Mesenchymal stem cell (in vitro differentiated cells and primary cell): ENCODE measurements at regions not wholly inside any gene's neighbourhood (a gene's known extent, or its start where the extent isn't known, plus 50 kb on each side); places are given as distances from the start of the nearest gene placed in this dataset.

Source experiments
- DNase-seq: peaks from one replicate; pipeline ENCODE4 v3.0.0-alpha.2; 2013
- H2AFZ ChIP-seq: one replicate; pipeline ENCODE4 v1.6.1; 2013; ENCODE audit warnings: low read depth, mild to moderate bottlenecking, control low read depth, inconsistent platforms, low read length, moderate library complexity
- H2AK5ac ChIP-seq: 2 replicates; pipeline ENCODE4 v1.6.1; 2013; ENCODE audit warnings: low read length, moderate library complexity, mild to moderate bottlenecking, inconsistent platforms; ENCODE audit not compliant: severe bottlenecking
- H2BK120ac ChIP-seq: one replicate; pipeline ENCODE4 v1.6.1; 2013; ENCODE audit warnings: low read depth, mild to moderate bottlenecking, inconsistent platforms, low read length, moderate library complexity
- H2BK12ac ChIP-seq, 2 experiments: one replicate each; pipeline ENCODE4 v1.6.1; 2013; ENCODE audit warnings: inconsistent platforms in 2 of 2, low read length in 2 of 2, mild to moderate bottlenecking in 2 of 2, moderate library complexity in 2 of 2, control low read depth in 1 of 2
- H2BK15ac ChIP-seq: one replicate; pipeline ENCODE4 v1.6.1; 2013; ENCODE audit warnings: mild to moderate bottlenecking, low read depth, inconsistent platforms; ENCODE audit not compliant: poor library complexity, severe bottlenecking
- H2BK5ac ChIP-seq: 2 replicates; pipeline ENCODE4 v1.6.1; 2013; ENCODE audit warnings: low read depth, mild to moderate bottlenecking, low read length, control low read depth, inconsistent platforms; ENCODE audit not compliant: poor library complexity, severe bottlenecking
- H3K14ac ChIP-seq, 2 experiments: one replicate each; pipeline ENCODE4 v1.6.1; 2013; ENCODE audit warnings: inconsistent platforms in 2 of 2, low read length in 2 of 2, control low read depth in 1 of 2, mild to moderate bottlenecking in 1 of 2, moderate library complexity in 1 of 2
- H3K18ac ChIP-seq, 2 experiments: one replicate each; pipeline ENCODE4 v1.6.1; 2013; ENCODE audit warnings: inconsistent platforms in 2 of 2, low read length in 2 of 2, control low read depth in 1 of 2, low read depth in 1 of 2, mild to moderate bottlenecking in 1 of 2
- H3K23ac ChIP-seq, 2 experiments: one replicate each; pipeline ENCODE4 v1.6.1; 2013; ENCODE audit warnings: inconsistent platforms in 2 of 2, low read length in 2 of 2, mild to moderate bottlenecking in 2 of 2, moderate library complexity in 2 of 2, control low read depth in 1 of 2
- H3K27ac ChIP-seq: 2 replicates; pipeline ENCODE4 v1.5.1; 2013; ENCODE audit warnings: mild to moderate bottlenecking, moderate library complexity, low read length, control low read depth, inconsistent platforms; ENCODE audit not compliant: poor library complexity, severe bottlenecking
- H3K27me3 ChIP-seq, 2 experiments: 2 replicates each; pipeline versions ENCODE4 v1.6.1 to v1.7.0; 2013; ENCODE audit warnings: low read length in 2 of 2, mild to moderate bottlenecking in 2 of 2, moderate library complexity in 2 of 2, control low read depth in 1 of 2, inconsistent platforms in 1 of 2; ENCODE audit not compliant: control insufficient read depth in 1 of 2, insufficient read depth in 1 of 2
- H3K36me3 ChIP-seq, 2 experiments: 2 replicates each; pipeline versions ENCODE4 v1.6.1 to v1.7.0; 2013; ENCODE audit warnings: low read length in 2 of 2, control low read depth in 1 of 2, inconsistent platforms in 1 of 2, low read depth in 1 of 2, mild to moderate bottlenecking in 1 of 2; ENCODE audit not compliant: insufficient read depth in 2 of 2, control insufficient read depth in 1 of 2
- H3K4ac ChIP-seq, 2 experiments: one replicate each; pipeline ENCODE4 v1.6.1; 2013; ENCODE audit warnings: inconsistent platforms in 2 of 2, low read length in 2 of 2, mild to moderate bottlenecking in 2 of 2, moderate library complexity in 2 of 2, control low read depth in 1 of 2, low read depth in 1 of 2
- H3K4me1 ChIP-seq: 2 replicates; pipeline ENCODE4 v1.6.1; 2013; ENCODE audit warnings: low read depth, low read length, control low read depth; ENCODE audit not compliant: control insufficient read depth, insufficient read depth
- H3K4me2 ChIP-seq: 2 replicates; pipeline ENCODE4 v1.6.1; 2013; ENCODE audit warnings: low read length, mild to moderate bottlenecking, inconsistent platforms; ENCODE audit not compliant: poor library complexity, severe bottlenecking
- H3K4me3 ChIP-seq, 2 experiments: 2 replicates each; pipeline versions ENCODE4 v1.5.1 to v1.7.0; 2013; ENCODE audit warnings: low read length in 2 of 2, mild to moderate bottlenecking in 2 of 2, control low read depth in 1 of 2, low read depth in 1 of 2; ENCODE audit not compliant: insufficient read depth in 1 of 2
- H3K79me1 ChIP-seq: replicated peaks from 2 replicates; pipeline ENCODE4 v1.6.1; 2013; ENCODE audit warnings: mild to moderate bottlenecking, control low read depth, low read length, inconsistent platforms; ENCODE audit not compliant: poor library complexity, severe bottlenecking
- H3K9ac ChIP-seq: 2 replicates; pipeline ENCODE4 v1.7.0; 2013; ENCODE audit warnings: mild to moderate bottlenecking, low read length, moderate library complexity
- H3K9me3 ChIP-seq: 2 replicates; pipeline ENCODE4 v1.7.0; 2013; ENCODE audit warnings: mild to moderate bottlenecking, low read length; ENCODE audit not compliant: control insufficient read depth
- H4K8ac ChIP-seq: one replicate; pipeline ENCODE4 v1.6.1; 2013; ENCODE audit warnings: inconsistent platforms, mild to moderate bottlenecking, low read length, moderate library complexity
- H4K91ac ChIP-seq: one replicate; pipeline ENCODE4 v1.6.1; 2013; ENCODE audit warnings: mild to moderate bottlenecking, low read length, inconsistent platforms
- WGBS: methylation state at CpG from one replicate; pipeline ENCODE4 v1.1.7; 2013; ENCODE audit warnings: mixed read lengths; 5-methylcytosine and 5-hydroxymethylcytosine counted together

GRCh38 chr13:63512095-63512494, 2096.4 kb upstream of the PCDH20 start:
- H3K4me2 ChIP-seq: no peak overlapping the region

GRCh38 chr13:63501702-63502101, 2086.1 kb upstream of the PCDH20 start:
- no peaks in the 10 kb centered on the region for H3K79me1 ChIP-seq
- no peak overlapping the region for H3K23ac ChIP-seq
- no peaks in the 10 kb centered on the region for H3K4me1 ChIP-seq
- no peak overlapping the region for H2AFZ ChIP-seq
- no peak for DNase-seq
- no peak overlapping the region for H2AK5ac ChIP-seq
- no peaks in the 10 kb centered on the region for H3K36me3 ChIP-seq
- no peak overlapping the region for H3K4me2 ChIP-seq
- H2BK5ac ChIP-seq: no peak overlapping the region
- no peak overlapping the region for H3K14ac ChIP-seq
- H3K9ac ChIP-seq: no peak overlapping the region
- no peak overlapping the region for H2BK12ac ChIP-seq
- no peak overlapping the region for H2BK120ac ChIP-seq
- 13% methylated on average over 1 of the region's 1 CpG for WGBS
- no peak overlapping the region for H4K91ac ChIP-seq
- H3K4ac ChIP-seq: no peak overlapping the region
- H3K18ac ChIP-seq: no peak overlapping the region
- no peak overlapping the region for H3K27ac ChIP-seq
- H3K27me3 ChIP-seq: no peaks in the 10 kb centered on the region
- no peak overlapping the region for H4K8ac ChIP-seq
- H3K4me3 ChIP-seq: no peak overlapping the region
- H2BK15ac ChIP-seq: no peak overlapping the region
- no peaks in the 10 kb centered on the region for H3K9me3 ChIP-seq

More at GRCh38 chr13:63512095-63512494, 2096.4 kb upstream of the PCDH20 start:
- Histone ChIP-seq H4K8ac (no peak overlapping the region), H3K27ac (no peak overlapping the region), H2BK15ac (no peak overlapping the region), H2BK5ac (no peak overlapping the region), H3K9me3 (no peaks in the 10 kb centered on the region), H3K4ac (no peak overlapping the region), H3K4me3 (no peak overlapping the region), H3K79me1 (no peaks in the 10 kb centered on the region), H3K9ac (no peak overlapping the region), H3K27me3 (no peaks in the 10 kb centered on the region), H2BK120ac (no peak overlapping the region), H2BK12ac (no peak overlapping the region), H2AK5ac (no peak overlapping the region), H3K4me1 (no peaks in the 10 kb centered on the region), H3K36me3 (no peaks in the 10 kb centered on the region), H4K91ac (no peak overlapping the region), H3K18ac (no peak overlapping the region), H2AFZ (no peak overlapping the region), H3K14ac (no peak overlapping the region), H3K23ac (no peak overlapping the region)
- no peak for DNase-seq
- 89% methylated on average over 7 of the region's 8 CpGs for WGBS

GRCh38 chr13:63497601-63498000, 2082.0 kb upstream of the PCDH20 start:
- no peak overlapping the region for H2BK5ac ChIP-seq
- no peaks in the 10 kb centered on the region for H3K4me1 ChIP-seq
- DNase-seq: peak; percentile 78
- no peak overlapping the region for H2BK120ac ChIP-seq
- H3K4me2 ChIP-seq: no peak overlapping the region
- H2AFZ ChIP-seq: no peak overlapping the region
- H3K9me3 ChIP-seq: no peaks in the 10 kb centered on the region
- H3K4ac ChIP-seq: no peak overlapping the region
- H3K9ac ChIP-seq: no peak overlapping the region
- H3K36me3 ChIP-seq: no peaks in the 10 kb centered on the region
- no peak overlapping the region for H2AK5ac ChIP-seq
- H2BK15ac ChIP-seq: no peak overlapping the region
- H3K4me3 ChIP-seq: no peak overlapping the region
- H2BK12ac ChIP-seq: no peak overlapping the region
- H3K14ac ChIP-seq: no peak overlapping the region
- H3K27me3 ChIP-seq: no peaks in the 10 kb centered on the region
- no peak overlapping the region for H4K91ac ChIP-seq
- H3K27ac ChIP-seq: no peak overlapping the region
- no peak overlapping the region for H4K8ac ChIP-seq
- H3K23ac ChIP-seq: no peak overlapping the region
- H3K18ac ChIP-seq: no peak overlapping the region
- H3K79me1 ChIP-seq: no peaks in the 10 kb centered on the region

- H3K4ac ChIP-seq: no peak overlapping the region
- no peak overlapping the region for H3K23ac ChIP-seq
- no peak overlapping the region for H2BK5ac ChIP-seq
- H4K91ac ChIP-seq: no peak overlapping the region
- no peak overlapping the region for H3K14ac ChIP-seq
- WGBS: no CpG with 5 or more reads among the region's 2 CpGs
- no peak for DNase-seq
- H3K27ac ChIP-seq: no peak overlapping the region
- no peaks in the 10 kb centered on the region for H3K4me1 ChIP-seq
- no peak overlapping the region for H3K9ac ChIP-seq
- H3K4me2 ChIP-seq: no peak overlapping the region
- H3K27me3 ChIP-seq: no peaks in the 10 kb centered on the region
- H4K8ac ChIP-seq: no peak overlapping the region
- H3K36me3 ChIP-seq: no peaks in the 10 kb centered on the region
- no peak overlapping the region for H2AK5ac ChIP-seq
- no peak overlapping the region for H2BK120ac ChIP-seq
- H2AFZ ChIP-seq: no peak overlapping the region
- H2BK12ac ChIP-seq: no peak overlapping the region
- no peaks in the 10 kb centered on the region for H3K9me3 ChIP-seq
- no peak overlapping the region for H2BK15ac ChIP-seq
- no peaks in the 10 kb centered on the region for H3K79me1 ChIP-seq
- no peak overlapping the region for H3K18ac ChIP-seq
- H3K4me3 ChIP-seq: no peak overlapping the region
Observed at GRCh38 chr13:63492604-63493003, 2077.0 kb upstream of the PCDH20 start.
